OCI-LY3 (cell line): ENCODE measurements at regions not wholly inside any gene's neighbourhood (a gene's known extent, or its start where the extent isn't known, plus 50 kb on each side); places are given as distances from the start of the nearest gene placed in this dataset.

ENCODE experiments used
- CTCF ChIP-seq: fragments of 200-600, 300-600 bp; sonication (generic); IDR thresholded peaks from 2 replicates; pipeline ENCODE4 v1.5.1; 2014; ENCODE audit warnings: antibody characterized with exemption, low read length, low read depth
- EZH2phosphoT487 ChIP-seq: fragments of 200-600 bp; shearing (Covaris generic); IDR thresholded peaks from 2 replicates; pipeline ENCODE4 v1.6.1; 2018; ENCODE audit warnings: antibody characterized with exemption, mixed run types, low read depth

DNA sequence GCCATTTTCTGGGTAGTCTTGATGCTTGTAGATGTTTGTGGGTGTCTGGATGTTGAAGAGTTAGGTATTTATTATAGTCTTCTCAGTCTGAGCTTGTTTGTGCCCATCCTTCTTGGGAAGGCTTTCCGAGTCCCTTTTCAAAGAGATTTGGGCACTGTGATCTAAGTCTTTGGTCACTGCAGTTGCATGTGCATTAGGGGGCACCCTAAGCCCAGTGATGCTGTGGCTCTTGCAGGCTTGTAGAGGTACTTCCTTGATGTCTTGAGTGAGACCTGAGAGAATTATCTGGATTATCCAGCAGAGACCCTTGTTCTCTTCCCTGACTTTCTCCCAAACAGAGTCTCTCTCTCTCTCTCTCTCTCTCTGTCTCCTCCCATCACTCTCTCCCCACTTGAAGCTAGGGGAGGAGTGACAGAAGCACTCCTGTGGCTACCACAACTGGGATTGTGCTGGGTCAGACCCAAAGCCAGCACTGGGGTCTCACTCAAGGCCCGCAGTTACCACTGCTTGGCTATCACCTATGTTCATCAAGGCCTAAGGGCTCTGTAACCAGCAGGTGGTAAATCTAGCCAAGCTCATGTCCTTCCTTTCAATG, 68.5 kb downstream of the TMCO5A start:
- TF ChIP-seq CTCF (peak; percentile 87), EZH2phosphoT487 (no peak)
